RWPE1 (cell line): ENCODE measurements at regions not wholly inside any gene's neighbourhood (a gene's known extent, or its start where the extent isn't known, plus 50 kb on each side); places are given as distances from the start of the nearest gene placed in this dataset.

Experiments
- CTCF ChIA-PET: fragments of 350-600 bp; sonication (Branson Sonifier 250); formaldehyde crosslinking; extraction: SDS; loops from one replicate; lab custom pipeline; 2021; lab: Yijun Ruan, JAX
- POLR2A ChIA-PET: fragments of 400-600 bp; formaldehyde crosslinking; extraction: SDS; loops from one replicate; lab custom pipeline; 2020; ENCODE audit warnings: antibody characterized with exemption; ENCODE audit not compliant: low non-redundant PET; lab: Yijun Ruan, JAX
- DNase-seq: peaks from one replicate; pipeline ENCODE4 v3.0.0; 2012; ENCODE audit warnings: low spot score
- H3K27ac ChIP-seq: fragments of 450-650 bp; 2 replicates; pipeline ENCODE4 v1.5.1; 2017
- CTCF ChIP-seq: fragments of 450-650 bp; conservative IDR thresholded peaks from 2 replicates; pipeline ENCODE4 v1.5.1; 2017; ENCODE audit warnings: low read depth, mild to moderate bottlenecking

- POLR2A ChIA-PET: no interaction called here
- H3K27ac ChIP-seq: no peak overlapping the region
- no peak for DNase-seq
- TF ChIP-seq CTCF: no peak
- CTCF ChIA-PET: interaction anchor here (0.5 kb wide), 1 partner anchor 17 kb away, joined by 3 read pairs; no protein-coding TSS in a partner anchor
Observed at GRCh38 chr4:78675325-78675724, 100.8 kb upstream of the BMP2K start.

- no peak for DNase-seq
- POLR2A ChIA-PET: no interaction called here
- CTCF ChIA-PET: no interaction called here
- TF ChIP-seq CTCF: no peak
- H3K27ac ChIP-seq: no peak overlapping the region
Observed at GRCh38 chr4:78682070-78682469, 94.1 kb upstream of the BMP2K start.

GRCh38 chr4:78683352-78683751 is 92.8 kb upstream of the BMP2K start:
- TF ChIP-seq CTCF: no peak
- ChIA-PET CTCF (no interaction called here), POLR2A (no interaction called here)
- no peak for DNase-seq
- no peak overlapping the region for H3K27ac ChIP-seq

- no peak overlapping the region for H3K27ac ChIP-seq
- ChIA-PET CTCF (no interaction called here), POLR2A (no interaction called here)
- no peak for DNase-seq
- no peak for TF ChIP-seq CTCF
Observed at GRCh38 chr4:78684325-78685079, 91.6 kb upstream of the BMP2K start.

GRCh38 chr4:78687818-78688217 is 88.3 kb upstream of the BMP2K start:
- no peak overlapping the region for H3K27ac ChIP-seq
- no peak for TF ChIP-seq CTCF
- CTCF ChIA-PET: interaction anchor here (1.1 kb wide), 1 partner anchor 28 kb away, joined by 4 read pairs; no protein-coding TSS in a partner anchor
- DNase-seq: no peak
- POLR2A ChIA-PET: no interaction called here

- H3K27ac ChIP-seq: no peak overlapping the region
- DNase-seq: peak; percentile 46
- CTCF ChIA-PET: no interaction called here
- no peak for TF ChIP-seq CTCF
- POLR2A ChIA-PET: no interaction called here
Observed at GRCh38 chr4:78688366-78688765, 87.8 kb upstream of the BMP2K start.
